ENCODE measurements at regions not wholly inside any gene's neighbourhood (a gene's known extent, or its start where the extent isn't known, plus 50 kb on each side); places are given as distances from the start of the nearest gene placed in this dataset.

DNA sequence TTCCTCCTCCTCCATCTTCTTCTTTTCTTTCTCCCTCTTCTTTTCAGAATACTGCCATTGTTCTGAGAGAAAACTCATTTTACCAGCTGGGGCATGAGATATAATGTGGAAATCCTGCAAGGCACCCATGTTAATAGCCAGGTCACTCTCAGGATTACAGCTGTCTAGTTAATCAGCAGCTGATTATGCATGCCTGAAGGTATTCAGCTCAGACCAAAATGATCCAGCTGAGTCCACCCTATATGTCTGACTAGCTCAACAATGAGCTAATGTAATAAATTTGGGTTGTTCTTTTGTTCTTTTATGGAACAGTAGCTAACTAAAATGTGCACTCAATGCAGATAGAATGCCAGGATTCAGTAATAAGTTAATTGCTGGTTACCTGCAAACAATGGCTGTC lies 441.4 kb downstream of the KDM5D start:
- TF ChIP-seq, protein P1, sequence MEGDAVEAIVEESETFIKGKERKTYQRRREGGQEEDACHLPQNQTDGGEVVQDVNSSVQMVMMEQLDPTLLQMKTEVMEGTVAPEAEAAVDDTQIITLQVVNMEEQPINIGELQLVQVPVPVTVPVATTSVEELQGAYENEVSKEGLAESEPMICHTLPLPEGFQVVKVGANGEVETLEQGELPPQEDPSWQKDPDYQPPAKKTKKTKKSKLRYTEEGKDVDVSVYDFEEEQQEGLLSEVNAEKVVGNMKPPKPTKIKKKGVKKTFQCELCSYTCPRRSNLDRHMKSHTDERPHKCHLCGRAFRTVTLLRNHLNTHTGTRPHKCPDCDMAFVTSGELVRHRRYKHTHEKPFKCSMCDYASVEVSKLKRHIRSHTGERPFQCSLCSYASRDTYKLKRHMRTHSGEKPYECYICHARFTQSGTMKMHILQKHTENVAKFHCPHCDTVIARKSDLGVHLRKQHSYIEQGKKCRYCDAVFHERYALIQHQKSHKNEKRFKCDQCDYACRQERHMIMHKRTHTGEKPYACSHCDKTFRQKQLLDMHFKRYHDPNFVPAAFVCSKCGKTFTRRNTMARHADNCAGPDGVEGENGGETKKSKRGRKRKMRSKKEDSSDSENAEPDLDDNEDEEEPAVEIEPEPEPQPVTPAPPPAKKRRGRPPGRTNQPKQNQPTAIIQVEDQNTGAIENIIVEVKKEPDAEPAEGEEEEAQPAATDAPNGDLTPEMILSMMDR (IDR thresholded peaks at IDR 0.05; ENCODE audit: insufficient read depth, low read length, missing control alignments): no peak
- H3K4me3 ChIP-seq (ENCODE audit: low read depth, low read length): no peak overlapping the region
- DNase-seq (ENCODE audit: low read depth, low spot score): no peak
- ChIA-PET POLR2A (no interaction called here), CTCF (no interaction called here)

- CTCF ChIA-PET: no interaction called here
- TF ChIP-seq, protein P1 (IDR thresholded peaks at IDR 0.05; ENCODE audit: insufficient read depth, low read length, missing control alignments): no peak
- no peak overlapping the region for H3K4me3 ChIP-seq (ENCODE audit: low read depth, low read length)
- DNase-seq (ENCODE audit: low read depth, low spot score): no peak
- POLR2A ChIA-PET: no interaction called here
These were observed 453.6 kb downstream of the KDM5D start for GRCh38 chrY:19290925-19291324.

GRCh38 chrY:19274076-19274475 lies 470.4 kb downstream of the KDM5D start:
- H3K4me3 ChIP-seq (ENCODE audit: low read depth, low read length): no peak overlapping the region
- ChIA-PET POLR2A (no interaction called here), CTCF (no interaction called here)
- TF ChIP-seq, protein P1 (IDR thresholded peaks at IDR 0.05; ENCODE audit: insufficient read depth, low read length, missing control alignments): no peak
- no peak for DNase-seq (ENCODE audit: low read depth, low spot score)

DNA sequence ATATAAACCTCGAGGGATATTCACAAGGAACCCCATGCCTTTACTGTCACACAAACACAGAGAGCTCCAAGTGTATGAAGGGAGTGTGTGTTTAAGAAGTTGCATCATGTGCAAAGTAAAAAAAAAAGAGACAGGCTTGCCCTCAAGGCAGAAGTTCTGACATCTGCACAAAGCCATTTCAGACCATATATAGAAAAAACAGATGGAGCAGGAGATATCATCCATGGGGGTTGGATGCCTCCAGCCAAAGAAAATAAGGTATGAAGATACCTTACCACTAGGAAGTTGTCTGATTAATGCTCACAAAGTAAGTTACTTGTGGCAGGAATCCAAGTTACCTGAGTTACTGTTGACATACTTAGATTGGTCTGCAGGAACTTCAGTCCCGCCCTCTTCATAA lies 476.2 kb downstream of the KDM5D start:
- no peak overlapping the region for H3K4me3 ChIP-seq (ENCODE audit: low read depth, low read length)
- CTCF ChIA-PET: no interaction called here
- TF ChIP-seq, protein P1 (IDR thresholded peaks at IDR 0.05; ENCODE audit: insufficient read depth, low read length, missing control alignments): no peak
- DNase-seq (ENCODE audit: low read depth, low spot score): no peak
- POLR2A ChIA-PET: no interaction called here

GRCh38 chrY:19265404-19265803 lies 479.1 kb downstream of the KDM5D start:
- no peak for DNase-seq (ENCODE audit: low read depth, low spot score)
- ChIA-PET POLR2A (no interaction called here), CTCF (no interaction called here)
- TF ChIP-seq, protein P1 (IDR thresholded peaks at IDR 0.05; ENCODE audit: insufficient read depth, low read length, missing control alignments): no peak
- no peak overlapping the region for H3K4me3 ChIP-seq (ENCODE audit: low read depth, low read length)

GRCh38 chrY:19262310-19262709 lies 482.2 kb downstream of the KDM5D start:
- TF ChIP-seq, protein P1 (IDR thresholded peaks at IDR 0.05; ENCODE audit: insufficient read depth, low read length, missing control alignments): no peak
- CTCF ChIA-PET: no interaction called here
- no peak for DNase-seq (ENCODE audit: low read depth, low spot score)
- POLR2A ChIA-PET: no interaction called here
- no peak overlapping the region for H3K4me3 ChIP-seq (ENCODE audit: low read depth, low read length)
